AG09309 (cell line): ENCODE measurements at regions not wholly inside any gene's neighbourhood (a gene's known extent, or its start where the extent isn't known, plus 50 kb on each side); places are given as distances from the start of the nearest gene placed in this dataset.

ENCODE experiments used
- DNase-seq: peaks from one replicate; pipeline ENCODE4 v3.0.0-alpha.2; 2010; ENCODE audit warnings: low read depth
- H3K4me3 ChIP-seq: 2 replicates; pipeline ENCODE4 v1.5.1; 2011; ENCODE audit warnings: mild to moderate bottlenecking, low read depth, low read length, moderate library complexity; ENCODE audit not compliant: control insufficient read depth
- TF ChIP-seq, protein P1 (sequence below): IDR thresholded peaks from 2 replicates; pipeline ENCODE4 v1.5.1; 2011; ENCODE audit warnings: mild to moderate bottlenecking, low read depth, low read length, inconsistent platforms; ENCODE audit not compliant: insufficient read depth, control insufficient read depth; ENCODE audit errors: missing control alignments

DNA sequence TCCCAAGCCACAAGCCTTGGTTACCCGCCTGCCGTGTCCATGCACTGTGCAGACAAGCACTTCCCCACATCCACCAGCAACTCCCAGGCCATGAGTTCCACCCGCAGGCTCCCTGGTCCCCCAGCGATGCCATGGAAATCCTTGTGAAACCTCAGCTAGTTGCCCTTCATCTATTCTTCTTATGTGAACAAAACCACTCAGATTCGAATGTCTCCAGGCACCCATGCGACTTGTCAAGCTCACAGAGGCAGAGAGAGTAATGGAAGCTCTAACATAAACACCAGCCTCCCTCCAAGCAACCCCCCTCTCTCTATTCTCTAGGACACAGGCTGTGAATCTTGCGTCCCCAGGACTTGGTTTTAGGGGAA lies 182.6 kb downstream of the C16orf95 start:
- no peak for DNase-seq
- TF ChIP-seq, protein P1, sequence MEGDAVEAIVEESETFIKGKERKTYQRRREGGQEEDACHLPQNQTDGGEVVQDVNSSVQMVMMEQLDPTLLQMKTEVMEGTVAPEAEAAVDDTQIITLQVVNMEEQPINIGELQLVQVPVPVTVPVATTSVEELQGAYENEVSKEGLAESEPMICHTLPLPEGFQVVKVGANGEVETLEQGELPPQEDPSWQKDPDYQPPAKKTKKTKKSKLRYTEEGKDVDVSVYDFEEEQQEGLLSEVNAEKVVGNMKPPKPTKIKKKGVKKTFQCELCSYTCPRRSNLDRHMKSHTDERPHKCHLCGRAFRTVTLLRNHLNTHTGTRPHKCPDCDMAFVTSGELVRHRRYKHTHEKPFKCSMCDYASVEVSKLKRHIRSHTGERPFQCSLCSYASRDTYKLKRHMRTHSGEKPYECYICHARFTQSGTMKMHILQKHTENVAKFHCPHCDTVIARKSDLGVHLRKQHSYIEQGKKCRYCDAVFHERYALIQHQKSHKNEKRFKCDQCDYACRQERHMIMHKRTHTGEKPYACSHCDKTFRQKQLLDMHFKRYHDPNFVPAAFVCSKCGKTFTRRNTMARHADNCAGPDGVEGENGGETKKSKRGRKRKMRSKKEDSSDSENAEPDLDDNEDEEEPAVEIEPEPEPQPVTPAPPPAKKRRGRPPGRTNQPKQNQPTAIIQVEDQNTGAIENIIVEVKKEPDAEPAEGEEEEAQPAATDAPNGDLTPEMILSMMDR: no peak
- H3K4me3 ChIP-seq: no peak overlapping the region

DNA sequence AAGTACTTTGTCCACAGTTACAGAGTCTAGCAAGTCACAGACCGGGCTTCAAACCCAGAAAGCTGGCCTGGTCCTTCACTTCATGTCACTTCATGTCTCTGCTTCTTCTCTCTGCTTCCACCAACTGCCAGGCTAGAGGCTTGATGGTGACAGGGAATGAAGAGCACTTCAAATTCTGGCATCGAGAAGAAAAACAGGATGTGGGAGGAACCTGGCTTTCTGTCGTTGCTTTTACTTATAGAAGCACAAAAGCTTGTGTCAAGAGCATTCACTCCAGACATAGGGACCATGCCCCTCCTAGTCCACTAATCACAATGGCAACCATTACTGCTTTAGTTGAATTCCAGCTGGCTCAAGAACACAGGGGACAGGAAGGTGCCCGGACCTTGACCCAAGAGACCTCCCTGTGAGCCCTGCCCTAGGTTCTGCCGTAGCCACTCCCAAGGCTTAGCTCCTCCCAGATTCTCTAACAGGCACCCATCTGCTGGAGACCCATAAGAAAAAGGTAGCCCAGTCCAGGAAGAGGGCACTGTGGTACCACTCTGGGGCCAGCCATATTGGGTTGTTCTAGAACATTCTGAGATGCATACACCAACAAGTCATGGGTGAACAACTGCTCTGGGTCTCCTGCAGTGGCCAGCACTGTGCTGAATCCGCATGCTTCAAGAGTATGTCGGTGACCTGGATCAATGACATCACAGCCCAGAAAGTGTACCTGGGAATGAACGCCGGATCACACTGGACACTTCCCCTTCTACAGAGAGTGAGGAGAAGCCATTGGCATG lies 181.8 kb downstream of the C16orf95 start:
- DNase-seq: no peak
- no peak overlapping the region for H3K4me3 ChIP-seq
- TF ChIP-seq, protein P1: no peak

DNA sequence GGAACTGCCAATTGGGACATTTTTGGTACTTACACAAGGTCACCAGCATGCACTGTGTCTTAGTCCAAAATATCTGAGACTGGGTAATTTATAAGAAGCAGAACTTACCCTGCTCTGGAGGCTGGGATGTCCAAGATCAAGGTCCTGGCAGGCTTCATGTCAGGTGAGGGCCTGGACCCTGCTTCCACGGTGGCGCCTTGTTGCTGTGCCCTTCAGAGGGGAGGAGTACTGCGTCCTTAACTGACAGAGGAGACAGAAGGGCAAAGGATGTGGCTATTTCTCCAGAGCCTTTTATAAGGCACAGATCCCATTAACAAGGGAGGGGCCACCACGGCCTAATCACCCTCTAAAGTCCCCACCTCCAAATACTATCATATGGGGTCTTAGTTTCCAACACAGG lies 178.9 kb downstream of the C16orf95 start:
- DNase-seq: no peak
- TF ChIP-seq, protein P1: no peak
- no peak overlapping the region for H3K4me3 ChIP-seq

DNA sequence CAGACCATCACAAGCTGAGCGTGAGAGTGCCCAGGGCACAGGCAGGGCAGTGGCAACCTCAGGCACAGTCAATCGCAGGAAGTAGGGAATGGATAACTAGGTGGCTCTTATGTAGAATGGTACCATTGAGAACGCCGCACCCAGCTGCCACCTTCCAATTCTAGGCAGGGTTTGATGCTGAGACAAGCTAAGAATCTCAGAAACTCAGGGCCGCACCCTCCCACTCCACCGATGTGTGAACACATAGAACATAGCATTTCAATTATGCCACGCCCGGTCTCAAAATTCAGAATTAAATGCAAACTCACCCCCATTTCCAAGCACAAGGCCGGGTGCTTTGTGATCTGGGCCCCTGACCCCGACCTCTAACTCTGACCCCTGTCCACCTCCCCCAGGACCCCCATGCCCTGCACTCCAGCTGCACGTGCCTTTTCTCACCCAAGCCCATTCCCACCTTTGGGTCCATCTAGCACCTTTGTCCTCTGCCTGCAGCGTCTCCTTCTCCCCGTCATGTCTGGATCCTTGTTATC lies 178.4 kb downstream of the C16orf95 start:
- H3K4me3 ChIP-seq: no peak overlapping the region
- TF ChIP-seq, protein P1: no peak
- no peak for DNase-seq

DNA sequence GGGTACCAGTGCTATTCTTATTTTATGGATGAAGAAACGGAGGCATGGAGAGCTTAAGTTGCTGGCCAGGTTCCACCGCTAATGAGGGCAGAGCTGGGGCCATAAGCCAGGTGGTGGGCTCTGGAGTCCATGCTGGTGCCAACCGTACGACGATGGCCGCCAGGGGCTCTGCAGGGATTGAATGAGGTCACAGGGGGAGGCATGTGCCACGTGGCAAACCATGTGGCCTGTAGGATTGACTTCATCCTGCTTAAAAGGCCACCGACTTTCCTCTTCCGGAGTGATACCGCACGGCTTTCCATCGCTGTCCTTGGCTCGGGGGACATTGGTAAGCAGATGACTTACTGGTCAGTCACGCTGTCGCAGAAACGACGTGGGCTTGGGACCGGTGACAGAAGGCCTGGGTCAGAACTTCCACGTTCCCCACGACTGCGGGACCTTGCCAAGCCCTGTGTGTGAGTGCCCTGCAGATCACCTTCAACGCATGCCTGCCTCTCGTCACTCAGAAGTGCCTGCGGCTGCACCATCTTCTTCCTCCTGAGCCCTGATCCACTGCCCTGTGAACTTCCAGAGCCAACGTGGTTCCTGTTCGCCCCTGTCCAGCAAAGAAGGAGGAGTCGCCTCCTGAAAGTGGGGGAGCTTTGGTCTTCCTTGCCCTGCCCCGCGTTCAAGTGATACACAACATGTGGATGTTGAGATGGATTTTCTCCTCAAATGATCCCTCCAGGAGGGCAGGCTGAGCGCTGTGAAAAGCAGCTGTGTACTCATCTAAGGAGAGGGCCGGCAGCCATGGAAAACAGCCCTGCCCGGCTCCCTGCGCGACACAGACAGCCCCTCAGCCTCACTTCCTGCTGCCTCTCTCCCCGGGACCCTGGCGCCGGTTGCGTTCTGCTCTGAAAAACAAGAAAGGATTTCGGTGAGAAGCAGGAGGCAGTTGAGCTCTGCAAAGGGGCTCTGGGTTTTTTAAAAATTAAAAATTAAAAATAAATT lies 176.7 kb downstream of the C16orf95 start:
- TF ChIP-seq, protein P1: no peak
- no peak for DNase-seq
- no peak overlapping the region for H3K4me3 ChIP-seq

DNA sequence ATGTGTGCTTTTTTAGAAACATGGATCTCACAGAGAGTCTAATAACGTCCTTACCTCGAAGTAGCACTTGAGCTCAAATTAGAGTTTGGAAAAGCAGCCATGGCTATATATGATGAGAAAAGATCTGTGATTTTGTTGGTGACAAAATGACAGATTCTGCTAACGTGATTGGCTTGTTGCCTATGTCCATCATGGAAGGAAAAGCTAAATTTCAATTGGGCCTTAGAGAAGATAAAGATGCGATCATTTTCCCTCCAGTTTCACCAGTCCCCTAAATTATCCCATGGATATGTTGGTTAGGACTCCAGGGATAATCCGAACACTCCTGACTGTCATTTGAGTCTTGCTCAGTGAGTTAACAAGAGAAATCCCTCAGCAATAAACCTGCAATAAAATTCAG lies 175.8 kb downstream of the C16orf95 start:
- H3K4me3 ChIP-seq: no peak overlapping the region
- DNase-seq: no peak
- TF ChIP-seq, protein P1: no peak
